HCT116 (cell line): ENCODE measurements at regions not wholly inside any gene's neighbourhood (a gene's known extent, or its start where the extent isn't known, plus 50 kb on each side); places are given as distances from the start of the nearest gene placed in this dataset.

ENCODE experiments used
- ATAC-seq: fragments of 200-7000 bp; cut with Tn5 transposase; 2 replicates; pipeline ENCODE4 v1.9.1; 2020; ENCODE audit warnings: mild to moderate bottlenecking, moderate library complexity
- BruUV-seq: library from RNA; stranded (reverse); fragments of 400-500 nt; replicated peaks from 2 replicates; lab custom pipeline; 2021; lab: Mats Ljungman, UMichigan
- CTCF ChIA-PET: fragments of 300-600 bp; sonication (Branson Sonifier 250); formaldehyde crosslinking; loops from one replicate; lab custom pipeline; 2021; ENCODE audit warnings: antibody characterized with exemption; lab: Charles Lee
- POLR2A ChIA-PET: fragments of 300-600, 350-600 bp; sonication (Branson Sonifier 250); formaldehyde crosslinking; loops from one replicate; lab custom pipeline; 2021; ENCODE audit warnings: antibody characterized with exemption; lab: Charles Lee
- RAD21 ChIA-PET, 2 experiments: fragments of 300-600 bp; sonication (Branson Sonifier 250); formaldehyde crosslinking; loops; one replicate each; lab custom pipeline; 2023; ENCODE audit warnings: low total read pairs in 2 of 2; ENCODE audit not compliant: uncharacterized antibody in 2 of 2, unreplicated experiment in 2 of 2, low non-redundant PET in 1 of 2; lab: Charles Lee
- DNase-seq: peaks from one replicate; pipeline ENCODE4 v3.0.0-alpha.2; 2010; ENCODE audit warnings: low read depth, low spot score
- H2AFZ ChIP-seq: fragments of 200-600 bp; shearing (Covaris generic), sonication (generic); 2 replicates; pipeline ENCODE4 v1.6.1; 2017; ENCODE audit warnings: low read depth, mixed run types, mixed read lengths, antibody characterized with exemption, low read length; ENCODE audit not compliant: poor library complexity, severe bottlenecking
- H3K27ac ChIP-seq: 2 replicates; pipeline ENCODE4 v1.5.1; 2012; ENCODE audit warnings: low read depth, low read length
- H3K27me3 ChIP-seq: fragments of 200-600 bp; sonication (generic); 2 replicates; pipeline ENCODE4 v1.6.1; 2016; ENCODE audit warnings: mixed run types, low read length, mixed read lengths; ENCODE audit not compliant: insufficient read depth
- H3K36me3 ChIP-seq, 2 experiments: fragments of 200-500 bp in 1 of 2; fragments of 200-600 bp in 1 of 2; sonication (Bioruptor generic) in 1 of 2; sonication (generic) in 1 of 2; 2 replicates each; pipeline versions ENCODE4 v1.5.1 to v1.6.1; 2014 to 2016; ENCODE audit warnings: low read length in 2 of 2, inconsistent platforms in 1 of 2, mixed read lengths in 1 of 2, mixed run types in 1 of 2; ENCODE audit not compliant: insufficient read depth in 2 of 2, control insufficient read depth in 1 of 2
- H3K4me1 ChIP-seq, 2 experiments: fragments of 200-600 bp in 1 of 2; sonication (generic) in 1 of 2; 2 replicates each; pipeline versions ENCODE4 v1.5.1 to v1.6.1; 2012 to 2017; ENCODE audit warnings: low read length in 2 of 2, inconsistent platforms in 1 of 2, mild to moderate bottlenecking in 1 of 2, mixed read lengths in 1 of 2, mixed run types in 1 of 2, moderate library complexity in 1 of 2; ENCODE audit not compliant: insufficient read depth in 2 of 2, control insufficient read depth in 1 of 2
- H3K4me2 ChIP-seq: fragments of 200-600 bp; sonication (generic); 2 replicates; pipeline ENCODE4 v1.6.1; 2017; ENCODE audit warnings: mixed run types, low read length, mixed read lengths
- H3K4me3 ChIP-seq, 2 experiments: fragments of 200-600 bp in 1 of 2; sonication (generic) in 1 of 2; replicated peaks in 1 of 2; 2 replicates each; pipeline ENCODE4 v1.5.1; 2011 to 2016; ENCODE audit warnings: low read length in 2 of 2, control low read depth in 1 of 2, low read depth in 1 of 2, mild to moderate bottlenecking in 1 of 2, mixed read lengths in 1 of 2, mixed run types in 1 of 2
- H3K79me2 ChIP-seq: fragments of 200-600 bp; sonication (generic); 2 replicates; pipeline ENCODE4 v1.6.1; 2017; ENCODE audit warnings: mild to moderate bottlenecking, mixed run types, low read length, moderate library complexity, mixed read lengths; ENCODE audit not compliant: insufficient read depth
- H3K9ac ChIP-seq: fragments of 200-600 bp; sonication (generic); 2 replicates; pipeline ENCODE4 v1.6.1; 2016; ENCODE audit warnings: low read length, mixed read lengths
- H3K9me2 ChIP-seq: fragments of 200-600 bp; sonication (generic), shearing (Covaris generic); 2 replicates; pipeline ENCODE4 v1.6.1; 2017; ENCODE audit warnings: mixed run types, mild to moderate bottlenecking, moderate library complexity; ENCODE audit not compliant: insufficient read depth
- H3K9me3 ChIP-seq, 2 experiments: fragments of 200-500 bp in 1 of 2; fragments of 200-600 bp in 1 of 2; sonication (Bioruptor generic) in 1 of 2; sonication (generic) in 1 of 2; 2 replicates each; pipeline ENCODE4 v1.6.1; 2014 to 2017; ENCODE audit warnings: low read length in 2 of 2, mixed read lengths in 2 of 2, inconsistent platforms in 1 of 2, low read depth in 1 of 2, mild to moderate bottlenecking in 1 of 2, mixed run types in 1 of 2, moderate library complexity in 1 of 2; ENCODE audit not compliant: control insufficient read depth in 1 of 2, insufficient read depth in 1 of 2
- H4K20me1 ChIP-seq: fragments of 200-600 bp; sonication (generic), shearing (Covaris generic); 2 replicates; pipeline ENCODE4 v1.6.1; 2017; ENCODE audit warnings: mixed run types, mild to moderate bottlenecking, moderate library complexity; ENCODE audit not compliant: insufficient read depth
- CEBPB ChIP-seq: IDR thresholded peaks from 2 replicates; pipeline ENCODE4 v1.6.1; 2012; ENCODE audit warnings: low read depth
- POLR2AphosphoS5 ChIP-seq: IDR thresholded peaks from 2 replicates; pipeline ENCODE4 v1.6.1; 2011; ENCODE audit warnings: mild to moderate bottlenecking, low read depth, low read length, moderate library complexity
- TCF7L2 ChIP-seq: IDR thresholded peaks from 2 replicates; pipeline ENCODE4 v1.7.0; 2011; ENCODE audit warnings: borderline replicate concordance, inconsistent platforms; ENCODE audit not compliant: insufficient read depth, insufficient read length; ENCODE audit errors: extremely low read depth
- YY1 ChIP-seq: IDR thresholded peaks from 2 replicates; pipeline ENCODE4 v1.6.1; 2011; ENCODE audit warnings: low read length, low read depth, moderate library complexity, mild to moderate bottlenecking; ENCODE audit not compliant: insufficient replicate concordance; ENCODE audit errors: extremely low read depth
- ZNF274 ChIP-seq: fragments of 200-500 bp; sonication (Bioruptor generic); IDR thresholded peaks from 2 replicates; pipeline ENCODE4 v1.6.1; 2014; ENCODE audit warnings: mild to moderate bottlenecking, low read depth, low read length, inconsistent platforms
- intact Hi-C: fragments of 100-400 bp; cut with micrococcal nuclease; formaldehyde crosslinking; loops from 2 replicates; pipeline ENCODE4 v1.10.0; 2022
- TF ChIP-seq, protein P1 (sequence below): IDR thresholded peaks from 2 replicates; pipeline ENCODE4 v1.6.1; 2011; ENCODE audit warnings: mild to moderate bottlenecking, low read length, moderate library complexity; ENCODE audit not compliant: insufficient replicate concordance; ENCODE audit errors: extremely low read depth

DNA sequence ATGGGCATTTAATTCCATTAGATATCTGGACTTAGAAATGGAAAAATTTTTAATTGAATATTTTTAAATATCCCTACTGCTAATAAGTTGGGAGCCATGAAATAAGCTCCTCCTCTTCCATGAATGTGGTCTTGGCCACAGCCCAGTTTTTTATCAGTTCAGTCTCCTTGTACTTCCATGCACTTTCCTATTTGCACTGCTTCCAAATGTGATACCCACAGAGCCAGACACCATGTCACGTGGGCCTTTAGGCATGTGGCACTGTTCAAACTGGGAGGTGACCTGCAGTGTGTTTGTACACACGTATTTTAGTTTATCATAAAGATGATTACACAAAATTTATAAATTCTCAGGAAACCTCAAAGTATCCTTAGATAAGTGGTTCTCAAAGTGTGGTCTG, 80.1 kb upstream of the DGKG start (continued):
- TF ChIP-seq CEBPB (no peak), YY1 (no peak)

DNA sequence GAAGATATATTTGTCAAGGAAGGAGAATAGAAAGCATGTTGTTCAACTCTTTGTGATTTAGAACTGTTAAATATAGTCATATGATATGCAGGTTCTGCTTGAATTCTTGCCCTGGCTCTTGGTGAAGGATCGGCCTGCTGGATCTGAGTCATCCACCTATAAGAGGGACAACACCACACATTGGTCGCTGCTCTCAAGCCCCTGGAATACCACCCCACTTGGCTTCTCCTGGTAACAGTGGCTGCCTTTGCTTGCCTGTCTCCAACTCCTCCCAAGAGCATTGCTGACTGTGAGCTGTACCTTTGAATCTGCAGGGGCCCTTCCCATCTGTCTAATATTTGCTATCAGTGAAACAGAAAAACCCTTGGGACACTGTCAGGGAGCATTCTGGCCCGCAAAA, 78.9 kb upstream of the DGKG start:
- no peak for TF ChIP-seq TCF7L2
- TF ChIP-seq, protein P1, sequence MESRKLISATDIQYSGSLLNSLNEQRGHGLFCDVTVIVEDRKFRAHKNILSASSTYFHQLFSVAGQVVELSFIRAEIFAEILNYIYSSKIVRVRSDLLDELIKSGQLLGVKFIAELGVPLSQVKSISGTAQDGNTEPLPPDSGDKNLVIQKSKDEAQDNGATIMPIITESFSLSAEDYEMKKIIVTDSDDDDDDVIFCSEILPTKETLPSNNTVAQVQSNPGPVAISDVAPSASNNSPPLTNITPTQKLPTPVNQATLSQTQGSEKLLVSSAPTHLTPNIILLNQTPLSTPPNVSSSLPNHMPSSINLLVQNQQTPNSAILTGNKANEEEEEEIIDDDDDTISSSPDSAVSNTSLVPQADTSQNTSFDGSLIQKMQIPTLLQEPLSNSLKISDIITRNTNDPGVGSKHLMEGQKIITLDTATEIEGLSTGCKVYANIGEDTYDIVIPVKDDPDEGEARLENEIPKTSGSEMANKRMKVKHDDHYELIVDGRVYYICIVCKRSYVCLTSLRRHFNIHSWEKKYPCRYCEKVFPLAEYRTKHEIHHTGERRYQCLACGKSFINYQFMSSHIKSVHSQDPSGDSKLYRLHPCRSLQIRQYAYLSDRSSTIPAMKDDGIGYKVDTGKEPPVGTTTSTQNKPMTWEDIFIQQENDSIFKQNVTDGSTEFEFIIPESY = no peak
- no peak for TF ChIP-seq ZNF274
- TF ChIP-seq CEBPB = no peak
- TF ChIP-seq POLR2AphosphoS5 = no peak
- CTCF ChIA-PET = no interaction called here
- POLR2A ChIA-PET = no interaction called here
- Histone ChIP-seq H4K20me1 (no peaks in the 10 kb centered on the region), H3K9ac (no peak overlapping the region), H3K27me3 (no peaks in the 10 kb centered on the region), H3K27ac (no peak overlapping the region), H3K4me3 (no peak overlapping the region), H3K9me3 (no peaks in the 10 kb centered on the region), H3K4me2 (no peak overlapping the region), H2AFZ (no peak overlapping the region), H3K79me2 (no peaks in the 10 kb centered on the region), H3K9me2 (no peaks in the 10 kb centered on the region), H3K36me3 (no peaks in the 10 kb centered on the region), H3K4me1 (no peaks in the 10 kb centered on the region)
- ATAC-seq (no peak), DNase-seq (no peak)
- no TSS peak for BruUV-seq
- intact Hi-C loops = no loop called here
- RAD21 ChIA-PET = no interaction called here
